ENCODE measurements at regions not wholly inside any gene's neighbourhood (a gene's known extent, or its start where the extent isn't known, plus 50 kb on each side); places are given as distances from the start of the nearest gene placed in this dataset.

GRCh38 chr2:240246173-240246820 is 105.8 kb upstream of the OTOS start:
- no peaks in the 10 kb centered on the region for H3K9me3 ChIP-seq
- WGBS: 96% methylated on average over 15 of the region's 15 CpGs
- H3K27ac ChIP-seq: no peak overlapping the region
- H3K4me1 ChIP-seq: peaks cover 23% of the 10 kb centered on the region
- no peaks in the 10 kb centered on the region for H3K36me3 ChIP-seq
- peaks cover 11% of the 10 kb centered on the region for H3K27me3 ChIP-seq
- peak in 1 of 2 donors; percentile 54 for DNase-seq (ENCODE audit: low spot score in 2 of 2)
- TF ChIP-seq POLR2A (IDR thresholded peaks at IDR 0.05) (no peak), EP300 (IDR thresholded peaks at IDR 0.05) (no peak), CTCF (IDR thresholded peaks at IDR 0.05) (no peak), POLR2AphosphoS5 (IDR thresholded peaks at IDR 0.05) (no peak)
- no peak overlapping the region for H3K4me3 ChIP-seq

GRCh38 chr2:240247241-240247867 is 106.9 kb upstream of the OTOS start:
- H3K36me3 ChIP-seq: no peaks in the 10 kb centered on the region
- DNase-seq (ENCODE audit: low spot score in 2 of 2): peak in 1 of 2 donors; percentile 33
- H3K4me3 ChIP-seq: no peak overlapping the region
- 59% methylated on average over 8 of the region's 10 CpGs for WGBS
- H3K4me1 ChIP-seq: peaks cover 32% of the 10 kb centered on the region
- H3K9me3 ChIP-seq: no peaks in the 10 kb centered on the region
- no peak for TF ChIP-seq POLR2A (IDR thresholded peaks at IDR 0.05)
- TF ChIP-seq POLR2AphosphoS5 (IDR thresholded peaks at IDR 0.05): no peak
- TF ChIP-seq EP300 (IDR thresholded peaks at IDR 0.05): no peak
- TF ChIP-seq CTCF (IDR thresholded peaks at IDR 0.05): no peak
- no peak overlapping the region for H3K27ac ChIP-seq
- H3K27me3 ChIP-seq: peaks cover 11% of the 10 kb centered on the region

GRCh38 chr2:240247868-240248720 is 107.6 kb upstream of the OTOS start:
- H3K4me3 ChIP-seq: no peak overlapping the region
- no peaks in the 10 kb centered on the region for H3K9me3 ChIP-seq
- TF ChIP-seq EP300 (IDR thresholded peaks at IDR 0.05): no peak
- no peak for TF ChIP-seq CTCF (IDR thresholded peaks at IDR 0.05)
- no peak for TF ChIP-seq POLR2A (IDR thresholded peaks at IDR 0.05)
- no peak for TF ChIP-seq POLR2AphosphoS5 (IDR thresholded peaks at IDR 0.05)
- WGBS: 52% methylated on average over 7 of the region's 17 CpGs
- H3K4me1 ChIP-seq: peaks cover 32% of the 10 kb centered on the region
- H3K27ac ChIP-seq: no peak overlapping the region
- peaks cover 11% of the 10 kb centered on the region for H3K27me3 ChIP-seq
- peak; percentile 56 to 63 for DNase-seq (ENCODE audit: low spot score in 2 of 2)
- no peaks in the 10 kb centered on the region for H3K36me3 ChIP-seq

GRCh38 chr2:240248721-240249422 is 108.4 kb upstream of the OTOS start:
- TF ChIP-seq EP300 (IDR thresholded peaks at IDR 0.05): no peak
- TF ChIP-seq CTCF (IDR thresholded peaks at IDR 0.05): no peak
- TF ChIP-seq POLR2A (IDR thresholded peaks at IDR 0.05): no peak
- TF ChIP-seq POLR2AphosphoS5 (IDR thresholded peaks at IDR 0.05): no peak
- H3K27me3 ChIP-seq: peaks cover 11% of the 10 kb centered on the region
- H3K36me3 ChIP-seq: no peaks in the 10 kb centered on the region
- no peaks in the 10 kb centered on the region for H3K9me3 ChIP-seq
- no peak overlapping the region for H3K27ac ChIP-seq
- peak in 1 of 2 donors; percentile 42 for DNase-seq (ENCODE audit: low spot score in 2 of 2)
- 75% methylated on average over 4 of the region's 14 CpGs for WGBS
- H3K4me1 ChIP-seq: peaks cover 32% of the 10 kb centered on the region
- H3K4me3 ChIP-seq: no peak overlapping the region

Data from suprapubic skin (tissue), 4 donors.